Ishikawa (cell line): ENCODE measurements at regions not wholly inside any gene's neighbourhood (a gene's known extent, or its start where the extent isn't known, plus 50 kb on each side); places are given as distances from the start of the nearest gene placed in this dataset.

Source experiments
- EP300 ChIP-seq: IDR thresholded peaks from 2 replicates; pipeline ENCODE4 v1.6.1; 2012; ENCODE audit warnings: borderline replicate concordance
- MAX ChIP-seq: IDR thresholded peaks from 2 replicates; pipeline ENCODE4 v1.6.1; 2012
- RAD21 ChIP-seq: IDR thresholded peaks from 2 replicates; pipeline ENCODE4 v1.6.1; 2012; ENCODE audit warnings: low read depth
- REST ChIP-seq: IDR thresholded peaks from 2 replicates; pipeline ENCODE4 v1.6.1; 2012; ENCODE audit warnings: low read depth, mild to moderate bottlenecking
- TAF1 ChIP-seq: IDR thresholded peaks from 2 replicates; pipeline ENCODE4 v1.6.1; 2012; ENCODE audit warnings: low read depth, mild to moderate bottlenecking
- ZBTB7A ChIP-seq: IDR thresholded peaks from 2 replicates; pipeline ENCODE4 v1.6.1; 2012; ENCODE audit warnings: low read depth

GRCh38 chr19:30676990-30677679 is 305.0 kb downstream of the ZNF536 start:
- TF ChIP-seq ZBTB7A (no peak), REST (no peak), MAX (no peak), RAD21 (no peak), EP300 (no peak), TAF1 (no peak)
